ENCODE measurements at regions not wholly inside any gene's neighbourhood (a gene's known extent, or its start where the extent isn't known, plus 50 kb on each side); places are given as distances from the start of the nearest gene placed in this dataset.

- TF ChIP-seq CTCF (IDR thresholded peaks at IDR 0.05; ENCODE audit: poor library complexity) (no peak), EZH2 (IDR thresholded peaks at IDR 0.05; ENCODE audit: borderline replicate concordance) (no peak)
Measured at GRCh38 chr13:53417601-53418000, 389.0 kb downstream of the OLFM4 start.
